GM23338 (cell line): ENCODE measurements at regions not wholly inside any gene's neighbourhood (a gene's known extent, or its start where the extent isn't known, plus 50 kb on each side); places are given as distances from the start of the nearest gene placed in this dataset.

Experiments used
- ATAC-seq: fragments of 200-7000 bp; cut with Tn5 transposase; 3 replicates; pipeline ENCODE4 v1.9.1; 2020
- DNase-seq: peaks from one replicate; pipeline ENCODE4 v3.0.0-alpha.2; 2015; ENCODE audit warnings: low spot score
- H2AFZ ChIP-seq: fragments of 200-600 bp; sonication (generic); 2 replicates; pipeline ENCODE4 v1.8.0; 2016; ENCODE audit warnings: antibody characterized with exemption, mild to moderate bottlenecking, moderate library complexity
- H3F3A ChIP-seq: fragments of 200-600 bp; sonication (generic); replicated peaks from 2 replicates; pipeline ENCODE4 v1.8.0; 2017; ENCODE audit warnings: antibody characterized with exemption, mixed run types, low read depth
- H3K27ac ChIP-seq: fragments of 200-600 bp; sonication (generic); 2 replicates; pipeline ENCODE4 v1.6.1; 2016; ENCODE audit warnings: low read depth
- H3K27me3 ChIP-seq: fragments of 200-600 bp; sonication (generic); 2 replicates; pipeline ENCODE4 v1.8.0; 2016; ENCODE audit warnings: mild to moderate bottlenecking, mixed run types, moderate library complexity; ENCODE audit not compliant: insufficient read depth
- H3K36me3 ChIP-seq: fragments of 200-600 bp; sonication (generic); 2 replicates; pipeline ENCODE4 v1.8.0; 2016; ENCODE audit warnings: mild to moderate bottlenecking; ENCODE audit not compliant: insufficient read depth
- H3K4me1 ChIP-seq: fragments of 200-600 bp; sonication (generic); 2 replicates; pipeline ENCODE4 v1.8.0; 2016; ENCODE audit warnings: mild to moderate bottlenecking, moderate library complexity; ENCODE audit not compliant: insufficient read depth
- H3K4me2 ChIP-seq: fragments of 200-600 bp; sonication (generic); 2 replicates; pipeline ENCODE4 v1.7.1; 2017; ENCODE audit warnings: mixed run types
- H3K4me3 ChIP-seq: fragments of 200-600 bp; sonication (generic); 2 replicates; pipeline ENCODE4 v1.6.1; 2016; ENCODE audit warnings: mixed run types
- H3K79me2 ChIP-seq: fragments of 200-600 bp; sonication (generic); replicated peaks from 2 replicates; pipeline ENCODE4 v1.8.0; 2017; ENCODE audit warnings: mild to moderate bottlenecking; ENCODE audit not compliant: insufficient read depth
- H3K9me2 ChIP-seq: fragments of 200-600 bp; sonication (generic); 2 replicates; pipeline ENCODE4 v1.8.0; 2017; ENCODE audit not compliant: insufficient read depth
- H4K20me1 ChIP-seq: fragments of 200-600 bp; sonication (generic); replicated peaks from 2 replicates; pipeline ENCODE4 v1.8.0; 2017; ENCODE audit warnings: mild to moderate bottlenecking; ENCODE audit not compliant: insufficient read depth
- H3K27ac Mint-ChIP-seq: 2 replicates; pipeline ENCODE4 v1.8.0; 2020; ENCODE audit warnings: inconsistent platforms, mild to moderate bottlenecking, moderate library complexity, mixed read lengths
- H3K27me3 Mint-ChIP-seq: 3 replicates; pipeline ENCODE4 v1.8.0; 2022; ENCODE audit warnings: low read depth, mild to moderate bottlenecking, moderate library complexity, mixed read lengths, inconsistent platforms; ENCODE audit not compliant: insufficient read depth, poor library complexity
- H3K36me3 Mint-ChIP-seq: 3 replicates; pipeline ENCODE4 v1.8.0; 2021; ENCODE audit warnings: low read depth, mild to moderate bottlenecking, inconsistent platforms, moderate library complexity, mixed read lengths
- H3K4me1 Mint-ChIP-seq: 3 replicates; pipeline ENCODE4 v1.8.0; 2020; ENCODE audit warnings: mild to moderate bottlenecking, inconsistent platforms, mixed read lengths
- H3K4me3 Mint-ChIP-seq: 3 replicates; pipeline ENCODE4 v1.8.0; 2021; ENCODE audit warnings: moderate library complexity, mild to moderate bottlenecking, inconsistent platforms, mixed read lengths
- H3K9me3 Mint-ChIP-seq: 3 replicates; pipeline ENCODE4 v1.8.0; 2020; ENCODE audit warnings: moderate library complexity, mild to moderate bottlenecking, inconsistent platforms, mixed read lengths
- CREB1 ChIP-seq: fragments of 250-450 bp; sonication (Bioruptor Pico); IDR thresholded peaks from 2 replicates; pipeline ENCODE4 v1.5.0; 2020; ENCODE audit warnings: low read depth, mild to moderate bottlenecking, moderate library complexity
- CTCF ChIP-seq, 2 experiments: fragments of 200-600 bp in 1 of 2; sonication (generic) in 1 of 2; conservative IDR thresholded peaks; 2 replicates each; pipeline versions ENCODE4 v1.5.1 to v1.6.1; 2016 to 2017; ENCODE audit warnings: antibody characterized with exemption in 2 of 2, low read depth in 2 of 2, mild to moderate bottlenecking in 2 of 2, moderate library complexity in 1 of 2
- ETS1 ChIP-seq: IDR thresholded peaks from 2 replicates; pipeline ENCODE4 v1.6.1; 2016; ENCODE audit warnings: antibody characterized with exemption
- EZH2 ChIP-seq: fragments of 200-600 bp; sonication (generic); IDR thresholded peaks from one replicate; pipeline ENCODE4 v1.8.0; 2017; ENCODE audit warnings: antibody characterized with exemption, mild to moderate bottlenecking, low read depth; ENCODE audit not compliant: unreplicated experiment
- EZH2phosphoT487 ChIP-seq: fragments of 200-600 bp; sonication (generic); IDR thresholded peaks from one replicate; pipeline ENCODE4 v1.8.1; 2018; ENCODE audit warnings: antibody characterized with exemption; ENCODE audit not compliant: unreplicated experiment
- JUNB ChIP-seq: IDR thresholded peaks from one replicate; pipeline ENCODE4 v1.6.1; 2016; ENCODE audit warnings: antibody characterized with exemption; ENCODE audit not compliant: unreplicated experiment
- NANOG ChIP-seq: IDR thresholded peaks from 2 replicates; pipeline ENCODE4 v1.6.1; 2016; ENCODE audit warnings: antibody characterized with exemption, borderline replicate concordance
- POLR2AphosphoS5 ChIP-seq: IDR thresholded peaks from 2 replicates; pipeline ENCODE4 v1.6.1; 2016; ENCODE audit warnings: antibody characterized with exemption, low read depth
- REST ChIP-seq: IDR thresholded peaks from one replicate; pipeline ENCODE4 v1.6.1; 2018; ENCODE audit warnings: antibody characterized with exemption; ENCODE audit not compliant: unreplicated experiment
- STAT1 ChIP-seq: IDR thresholded peaks from one replicate; pipeline ENCODE4 v1.6.1; 2016; ENCODE audit warnings: antibody characterized with exemption; ENCODE audit not compliant: unreplicated experiment
- ZNF114 ChIP-seq: fragments of 250-450 bp; sonication (Bioruptor Pico); IDR thresholded peaks from 2 replicates; pipeline ENCODE4 v1.5.0; 2020; ENCODE audit warnings: mild to moderate bottlenecking, moderate library complexity
- ZNF331 ChIP-seq: fragments of 250-450 bp; sonication (Bioruptor Pico); IDR thresholded peaks from 2 replicates; pipeline ENCODE4 v1.5.0; 2020; ENCODE audit warnings: low read depth, mild to moderate bottlenecking, moderate library complexity
- ZNF462 ChIP-seq: fragments of 250-450 bp; sonication (Bioruptor Pico); IDR thresholded peaks from 2 replicates; pipeline ENCODE4 v1.5.0; 2020; ENCODE audit warnings: mild to moderate bottlenecking, moderate library complexity

- no peak for DNase-seq
- Histone ChIP-seq H3K9me2 (no peaks in the 10 kb centered on the region), H3F3A (no peaks in the 10 kb centered on the region), H3K79me2 (no peaks in the 10 kb centered on the region), H3K4me3 (no peak overlapping the region), H2AFZ (no peak overlapping the region), H3K27ac (no peak overlapping the region), H3K4me2 (no peak overlapping the region), H3K36me3 (no peaks in the 10 kb centered on the region), H3K4me1 (no peaks in the 10 kb centered on the region), H4K20me1 (no peaks in the 10 kb centered on the region), H3K27me3 (no peaks in the 10 kb centered on the region)
- ATAC-seq: no peak
- no peaks in the 10 kb centered on the region for H3K9me3 Mint-ChIP-seq
- no peak overlapping the region for H3K27ac Mint-ChIP-seq
- peaks cover 3% of the 10 kb centered on the region for H3K27me3 Mint-ChIP-seq
- no peak overlapping the region for H3K4me3 Mint-ChIP-seq
- H3K36me3 Mint-ChIP-seq: no peaks in the 10 kb centered on the region
- no peak for TF ChIP-seq CTCF (conservative IDR thresholded peaks at IDR 0.05; ENCODE audit: low read depth in 2 of 2)
- no peak for TF ChIP-seq ZNF462 (CRISPR knock-in tag)
- no peak for TF ChIP-seq EZH2
- no peak for TF ChIP-seq CREB1 (CRISPR knock-in tag)
- TF ChIP-seq ZNF114 (CRISPR knock-in tag): no peak
- no peak for TF ChIP-seq REST
- TF ChIP-seq NANOG: no peak
- TF ChIP-seq ETS1: no peak
- no peak for TF ChIP-seq POLR2AphosphoS5
- no peak for TF ChIP-seq JUNB
- no peak for TF ChIP-seq ZNF331 (CRISPR knock-in tag)
- no peak for TF ChIP-seq EZH2phosphoT487
- no peak for TF ChIP-seq STAT1
- H3K4me1 Mint-ChIP-seq: peaks cover 5% of the 10 kb centered on the region; the same call in 2 of the 3 replicates
Measured at GRCh38 chr9:7367726-7368125, 431.9 kb downstream of the DMAC1 start.
